Right ventricle myocardium inferior (tissue), 1 donor: ENCODE measurements at regions not wholly inside any gene's neighbourhood (a gene's known extent, or its start where the extent isn't known, plus 50 kb on each side); places are given as distances from the start of the nearest gene placed in this dataset.

Experiments used
- ATAC-seq: fragments of 200-7000 bp; cut with Tn5 transposase; one replicate; pipeline ENCODE4 v1.9.1; 2020; ENCODE audit warnings: mild to moderate bottlenecking, moderate library complexity
- DNase-seq: peaks from one replicate; pipeline ENCODE4 v3.0.0; 2021; ENCODE audit errors: missing footprints
- intact Hi-C: fragments of 100-400 bp; cut with DNase I; formaldehyde crosslinking; loops from one replicate; pipeline ENCODE4 v1.11.0; 2022
- donor health status: DM: no; HTN: yes; CAD: no; lungs with severe emphysema.

GRCh38 chr6:22954749-22955385 lies 385.5 kb downstream of the HDGFL1 start:
- no peak for DNase-seq
- ATAC-seq, result no peak
- intact Hi-C loops, result loop anchor here (5.0 kb wide), 1 partner anchor 1358 kb away; no protein-coding TSS in a partner anchor

- intact Hi-C loops, result loop anchor here (5.0 kb wide), 1 partner anchor 1359 kb away; no protein-coding TSS in a partner anchor
- ATAC-seq (peak; percentile 52), DNase-seq (no peak)
These were observed 386.8 kb downstream of the HDGFL1 start for GRCh38 chr6:22956029-22956681.

- intact Hi-C loops, result loop anchor here (5.0 kb wide), 1 partner anchor 1361 kb away; no protein-coding TSS in a partner anchor
- ATAC-seq (no peak), DNase-seq (no peak)
These were observed 389.3 kb downstream of the HDGFL1 start for GRCh38 chr6:22958677-22959076.

GRCh38 chr6:22959571-22959970 lies 390.2 kb downstream of the HDGFL1 start:
- DNase-seq (no peak), ATAC-seq (no peak)
- intact Hi-C loops, result loop anchor here (5.0 kb wide), 1 partner anchor 1362 kb away; no protein-coding TSS in a partner anchor

GRCh38 chr6:22964334-22964733 lies 395.0 kb downstream of the HDGFL1 start:
- ATAC-seq (no peak), DNase-seq (no peak)
- intact Hi-C loops, result no loop called here

GRCh38 chr6:22965889-22966288 lies 396.5 kb downstream of the HDGFL1 start:
- DNase-seq (no peak), ATAC-seq (no peak)
- intact Hi-C loops, result no loop called here

GRCh38 chr6:22966691-22967422 lies 397.5 kb downstream of the HDGFL1 start:
- DNase-seq (no peak), ATAC-seq (no peak)
- intact Hi-C loops, result no loop called here

- intact Hi-C loops, result no loop called here
- ATAC-seq, result no peak
- no peak for DNase-seq
These were observed 400.6 kb downstream of the HDGFL1 start for GRCh38 chr6:22970004-22970403.

GRCh38 chr6:22972771-22973170 lies 403.4 kb downstream of the HDGFL1 start:
- no peak for DNase-seq
- no peak for ATAC-seq
- intact Hi-C loops, result no loop called here

GRCh38 chr6:22975079-22975478 lies 405.7 kb downstream of the HDGFL1 start:
- ATAC-seq (no peak), DNase-seq (no peak)
- intact Hi-C loops, result no loop called here

GRCh38 chr6:22980446-22980845 lies 411.1 kb downstream of the HDGFL1 start:
- intact Hi-C loops, result no loop called here
- DNase-seq (peak; percentile 17), ATAC-seq (no peak)

GRCh38 chr6:23002044-23002619 lies 432.8 kb downstream of the HDGFL1 start:
- intact Hi-C loops, result no loop called here
- ATAC-seq, result no peak
- DNase-seq, result no peak

- DNase-seq, result no peak
- peak; percentile 83 for ATAC-seq
- intact Hi-C loops, result no loop called here
These were observed 434.5 kb downstream of the HDGFL1 start for GRCh38 chr6:23003671-23004467.

- intact Hi-C loops, result no loop called here
- DNase-seq, result no peak
- ATAC-seq, result no peak
These were observed 437.3 kb downstream of the HDGFL1 start for GRCh38 chr6:23006656-23007055.

GRCh38 chr6:23011615-23012014 lies 442.2 kb downstream of the HDGFL1 start:
- DNase-seq (no peak), ATAC-seq (no peak)
- intact Hi-C loops, result no loop called here

- no peak for ATAC-seq
- intact Hi-C loops, result no loop called here
- DNase-seq, result no peak
These were observed 444.4 kb downstream of the HDGFL1 start for GRCh38 chr6:23013776-23014175.

GRCh38 chr6:23016696-23017095 lies 447.3 kb downstream of the HDGFL1 start:
- ATAC-seq (no peak), DNase-seq (no peak)
- intact Hi-C loops, result no loop called here

GRCh38 chr6:23021487-23021886 lies 452.1 kb downstream of the HDGFL1 start:
- intact Hi-C loops, result no loop called here
- DNase-seq (no peak), ATAC-seq (no peak)

- no peak for ATAC-seq
- intact Hi-C loops, result no loop called here
- no peak for DNase-seq
These were observed 457.9 kb downstream of the HDGFL1 start for GRCh38 chr6:23027281-23027680.
